ENCODE measurements at regions not wholly inside any gene's neighbourhood (a gene's known extent, or its start where the extent isn't known, plus 50 kb on each side); places are given as distances from the start of the nearest gene placed in this dataset.

GRCh38 chr7:40966693-40967092 is 736.2 kb downstream of the INHBA start:
- no peak for DNase-seq

GRCh38 chr7:40965774-40966173 is 737.1 kb downstream of the INHBA start:
- DNase-seq: no peak

GRCh38 chr7:40965016-40965415 is 737.9 kb downstream of the INHBA start:
- no peak for DNase-seq

- no peak for DNase-seq
Measured at GRCh38 chr7:40964610-40965009, 738.3 kb downstream of the INHBA start.

- DNase-seq: no peak
Measured at GRCh38 chr7:40959955-40960354, 742.9 kb downstream of the INHBA start.

GRCh38 chr7:40948239-40948638 is 754.7 kb downstream of the INHBA start:
- DNase-seq: no peak

GRCh38 chr7:40947566-40947965 is 755.3 kb downstream of the INHBA start:
- no peak for DNase-seq

- DNase-seq: no peak
Measured at GRCh38 chr7:40946549-40946948, 756.3 kb downstream of the INHBA start.

- DNase-seq: no peak
Measured at GRCh38 chr7:40945788-40946187, 757.1 kb downstream of the INHBA start.

- no peak for DNase-seq
Measured at GRCh38 chr7:40944981-40945585, 757.8 kb downstream of the INHBA start.

GRCh38 chr7:40937879-40938278 is 765.0 kb downstream of the INHBA start:
- DNase-seq: no peak

GRCh38 chr7:40935435-40935834 is 767.5 kb downstream of the INHBA start:
- no peak for DNase-seq

GRCh38 chr7:40923626-40924025 is 779.3 kb downstream of the INHBA start:
- no peak for DNase-seq

GRCh38 chr7:40922316-40922670 is 780.6 kb downstream of the INHBA start:
- DNase-seq: no peak

- no peak for DNase-seq
Measured at GRCh38 chr7:40921589-40922315, 781.1 kb downstream of the INHBA start.

GRCh38 chr7:40918701-40919271 is 784.0 kb downstream of the SUGCT start:
- DNase-seq: no peak

GRCh38 chr7:40916813-40917212 is 782.0 kb downstream of the SUGCT start:
- DNase-seq: no peak

GRCh38 chr7:40915071-40915470 is 780.3 kb downstream of the SUGCT start:
- no peak for DNase-seq

Data from CD4-positive, alpha-beta T cell treated with Interleukin-21 for 1 hour (primary cell).